ENCODE measurements at regions not wholly inside any gene's neighbourhood (a gene's known extent, or its start where the extent isn't known, plus 50 kb on each side); places are given as distances from the start of the nearest gene placed in this dataset.

DNA sequence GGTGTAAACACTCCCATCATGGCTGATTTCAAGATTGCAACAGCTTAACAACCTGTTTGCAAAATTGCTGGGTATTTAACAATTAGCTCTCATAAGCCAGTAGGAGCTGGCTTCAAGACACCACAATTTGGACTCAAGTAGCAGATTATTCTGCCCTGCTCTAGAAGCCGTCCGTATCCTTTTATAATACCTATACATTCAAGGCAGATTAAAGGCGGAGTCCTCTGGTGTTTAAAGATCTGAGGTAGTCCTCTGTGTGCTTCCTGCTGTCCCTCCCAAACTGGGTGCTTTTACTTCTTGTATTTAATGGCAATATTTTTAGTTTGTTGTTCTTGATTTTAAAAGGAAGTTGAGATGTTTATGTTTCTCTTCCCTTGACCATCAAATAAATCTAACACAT is 62.2 kb upstream of the SOX4 start:
- TF ChIP-seq POLR2AphosphoS5 (IDR thresholded peaks at IDR 0.05) (no peak), POLR2A (IDR thresholded peaks at IDR 0.05) (no peak)
